PFSK-1 (cell line): ENCODE measurements at regions not wholly inside any gene's neighbourhood (a gene's known extent, or its start where the extent isn't known, plus 50 kb on each side); places are given as distances from the start of the nearest gene placed in this dataset.

Source experiments
- POLR2AphosphoS5 ChIP-seq: IDR thresholded peaks from 2 replicates; pipeline ENCODE4 v1.6.1; 2012; ENCODE audit warnings: low read depth, mild to moderate bottlenecking, control low read depth, low read length, moderate library complexity
- SIN3A ChIP-seq: IDR thresholded peaks from 2 replicates; pipeline ENCODE4 v1.6.1; 2012; ENCODE audit warnings: mild to moderate bottlenecking, low read length, moderate library complexity, borderline replicate concordance; ENCODE audit not compliant: insufficient read depth
- TAF1 ChIP-seq: IDR thresholded peaks from 2 replicates; pipeline ENCODE4 v1.6.1; 2012; ENCODE audit warnings: low read length, control low read depth, borderline replicate concordance; ENCODE audit not compliant: insufficient read depth

DNA sequence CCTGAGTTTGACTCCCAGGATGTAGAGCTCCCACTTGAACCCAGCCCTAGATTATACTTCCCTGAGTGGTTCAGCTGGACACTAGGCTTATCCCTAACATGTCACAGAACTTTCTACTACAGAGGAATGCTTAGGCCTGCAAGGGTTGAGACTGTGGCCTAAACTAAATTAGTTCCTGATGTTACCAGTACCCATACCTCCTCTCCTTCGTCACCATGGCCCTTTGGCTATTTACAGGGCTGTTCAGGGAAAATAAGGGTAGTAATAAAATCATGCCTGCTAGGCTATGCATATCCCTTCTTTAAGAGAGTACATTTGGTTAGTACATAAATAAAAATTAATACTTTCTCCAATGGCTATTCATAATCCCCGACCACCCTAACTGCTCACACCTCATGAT is 356.4 kb upstream of the RASGRP1 start:
- TF ChIP-seq POLR2AphosphoS5 (no peak), SIN3A (no peak), TAF1 (no peak)
